Osteocyte (in vitro differentiated cells): ENCODE measurements at regions not wholly inside any gene's neighbourhood (a gene's known extent, or its start where the extent isn't known, plus 50 kb on each side); places are given as distances from the start of the nearest gene placed in this dataset.

Experiments used
- DNase-seq: peaks from one replicate; pipeline ENCODE4 v3.0.0; 2021; ENCODE audit warnings: mixed read lengths; ENCODE audit not compliant: unreplicated experiment; ENCODE audit errors: extremely low spot score
- H3K27ac Mint-ChIP-seq: one replicate; pipeline ENCODE4 v1.8.0; 2021; ENCODE audit warnings: mild to moderate bottlenecking, mixed read lengths; ENCODE audit not compliant: unreplicated experiment
- H3K27me3 Mint-ChIP-seq: one replicate; pipeline ENCODE4 v1.8.0; 2021; ENCODE audit warnings: mixed read lengths; ENCODE audit not compliant: unreplicated experiment
- H3K36me3 Mint-ChIP-seq: one replicate; pipeline ENCODE4 v1.8.0; 2021; ENCODE audit warnings: mixed read lengths; ENCODE audit not compliant: unreplicated experiment
- H3K4me1 Mint-ChIP-seq: one replicate; pipeline ENCODE4 v1.8.0; 2021; ENCODE audit warnings: mixed read lengths; ENCODE audit not compliant: unreplicated experiment
- H3K4me3 Mint-ChIP-seq: one replicate; pipeline ENCODE4 v1.8.0; 2021; ENCODE audit warnings: mild to moderate bottlenecking, moderate library complexity, mixed read lengths; ENCODE audit not compliant: unreplicated experiment
- H3K9me3 Mint-ChIP-seq: one replicate; pipeline ENCODE4 v1.8.0; 2021; ENCODE audit warnings: mixed read lengths; ENCODE audit not compliant: unreplicated experiment
- TF ChIP-seq, protein P1 (sequence below): fragments of 200-600 bp; sonication (generic); IDR thresholded peaks from 2 replicates; pipeline ENCODE4 v1.5.0; 2021; ENCODE audit warnings: antibody characterized with exemption, mild to moderate bottlenecking, moderate library complexity

DNA sequence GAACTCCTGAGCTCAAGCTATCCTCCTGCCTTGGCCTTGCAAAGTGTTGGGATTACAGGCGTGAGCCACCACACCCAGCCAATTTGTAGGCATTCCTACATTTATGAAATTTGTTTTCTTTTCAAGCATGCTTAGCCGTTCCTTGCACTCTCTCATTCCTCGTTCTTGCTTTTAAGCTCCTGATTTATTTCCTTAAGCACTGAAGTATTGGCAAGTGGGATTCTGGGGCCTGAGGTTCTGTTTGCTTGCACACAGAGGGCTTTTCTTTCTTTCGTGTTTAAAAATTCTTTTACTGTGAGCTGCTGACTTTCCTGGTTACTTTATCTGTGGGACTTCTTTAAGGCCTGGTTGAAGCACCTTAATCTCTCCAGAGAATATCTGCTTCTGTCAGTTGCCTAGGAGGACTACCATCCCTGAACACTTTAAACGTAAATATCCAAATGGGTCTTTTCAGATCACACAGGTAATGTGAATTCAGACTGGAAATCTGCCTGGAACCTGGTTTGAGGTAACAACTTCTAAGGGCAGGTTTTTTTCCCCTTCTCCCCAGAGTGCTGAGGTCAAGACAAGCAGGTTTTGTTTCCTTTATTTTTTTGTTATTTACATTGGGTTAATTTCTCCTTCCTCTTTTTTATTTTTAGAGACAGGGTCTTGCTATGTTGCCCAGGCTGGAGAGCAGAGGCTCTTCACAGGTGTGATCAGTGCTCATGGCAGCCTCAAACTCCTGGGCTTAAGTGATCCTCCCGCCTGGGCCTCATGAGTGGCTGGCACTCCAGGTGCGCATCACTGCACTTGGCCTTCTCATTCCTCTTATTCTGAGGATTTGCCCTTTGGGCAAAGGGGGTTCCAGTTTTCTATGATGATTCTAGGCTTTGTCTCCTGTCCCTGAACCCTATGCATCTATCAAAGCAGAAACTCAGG lies 102.9 kb downstream of the PFKFB3 start:
- Mint-ChIP-seq H3K9me3 (no peaks in the 10 kb centered on the region), H3K4me3 (no peak overlapping the region), H3K27me3 (no peaks in the 10 kb centered on the region), H3K36me3 (no peaks in the 10 kb centered on the region), H3K27ac (no peak overlapping the region), H3K4me1 (peaks cover 4% of the 10 kb centered on the region)
- no peak for DNase-seq
- TF ChIP-seq, protein P1, sequence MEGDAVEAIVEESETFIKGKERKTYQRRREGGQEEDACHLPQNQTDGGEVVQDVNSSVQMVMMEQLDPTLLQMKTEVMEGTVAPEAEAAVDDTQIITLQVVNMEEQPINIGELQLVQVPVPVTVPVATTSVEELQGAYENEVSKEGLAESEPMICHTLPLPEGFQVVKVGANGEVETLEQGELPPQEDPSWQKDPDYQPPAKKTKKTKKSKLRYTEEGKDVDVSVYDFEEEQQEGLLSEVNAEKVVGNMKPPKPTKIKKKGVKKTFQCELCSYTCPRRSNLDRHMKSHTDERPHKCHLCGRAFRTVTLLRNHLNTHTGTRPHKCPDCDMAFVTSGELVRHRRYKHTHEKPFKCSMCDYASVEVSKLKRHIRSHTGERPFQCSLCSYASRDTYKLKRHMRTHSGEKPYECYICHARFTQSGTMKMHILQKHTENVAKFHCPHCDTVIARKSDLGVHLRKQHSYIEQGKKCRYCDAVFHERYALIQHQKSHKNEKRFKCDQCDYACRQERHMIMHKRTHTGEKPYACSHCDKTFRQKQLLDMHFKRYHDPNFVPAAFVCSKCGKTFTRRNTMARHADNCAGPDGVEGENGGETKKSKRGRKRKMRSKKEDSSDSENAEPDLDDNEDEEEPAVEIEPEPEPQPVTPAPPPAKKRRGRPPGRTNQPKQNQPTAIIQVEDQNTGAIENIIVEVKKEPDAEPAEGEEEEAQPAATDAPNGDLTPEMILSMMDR: no peak

DNA sequence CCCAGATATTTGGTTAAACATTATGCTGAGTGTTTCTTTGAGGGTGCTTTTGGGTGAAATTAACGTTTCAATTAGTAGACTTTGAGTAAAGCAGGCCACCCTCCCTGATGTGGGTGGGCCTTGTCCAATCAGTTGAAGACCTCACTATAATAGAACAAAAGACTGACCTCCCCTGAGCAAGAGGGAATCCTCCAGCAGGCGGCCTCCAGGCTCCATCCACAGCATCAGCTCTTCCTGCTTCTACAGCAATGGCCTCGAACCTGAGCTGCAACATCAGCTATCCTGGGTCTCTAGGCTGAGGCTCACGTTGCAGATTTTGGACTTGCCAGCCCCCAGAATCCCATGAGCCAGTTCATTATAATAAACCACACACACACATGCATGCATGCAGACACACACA lies 104.2 kb downstream of the PFKFB3 start:
- DNase-seq: no peak
- H3K4me1 Mint-ChIP-seq: no peaks in the 10 kb centered on the region
- TF ChIP-seq, protein P1: no peak
- H3K36me3 Mint-ChIP-seq: no peaks in the 10 kb centered on the region
- no peaks in the 10 kb centered on the region for H3K9me3 Mint-ChIP-seq
- H3K4me3 Mint-ChIP-seq: no peak overlapping the region
- H3K27ac Mint-ChIP-seq: no peak overlapping the region
- H3K27me3 Mint-ChIP-seq: no peaks in the 10 kb centered on the region

DNA sequence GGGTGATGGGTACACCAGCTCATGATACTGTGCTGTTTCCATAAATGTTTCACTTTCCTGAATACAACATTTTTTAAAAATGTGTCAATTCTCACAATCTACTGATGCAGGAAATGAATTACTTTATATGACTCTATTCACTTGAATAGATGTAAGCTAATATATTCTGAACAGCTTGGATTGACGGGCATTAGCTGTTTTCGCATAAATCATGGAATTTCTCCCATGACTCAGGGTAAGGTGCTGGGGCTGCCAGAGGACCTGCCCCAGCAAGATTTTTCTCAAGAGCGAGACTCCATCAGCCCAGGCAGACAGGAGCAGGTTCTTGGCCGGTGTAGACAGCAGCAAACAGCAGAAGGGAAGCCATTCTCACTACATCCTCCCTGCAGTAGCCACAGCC lies 107.1 kb downstream of the PFKFB3 start:
- H3K36me3 Mint-ChIP-seq: no peaks in the 10 kb centered on the region
- H3K9me3 Mint-ChIP-seq: no peaks in the 10 kb centered on the region
- H3K27me3 Mint-ChIP-seq: peaks cover 3% of the 10 kb centered on the region
- TF ChIP-seq, protein P1: no peak
- H3K27ac Mint-ChIP-seq: no peak overlapping the region
- no peak overlapping the region for H3K4me3 Mint-ChIP-seq
- DNase-seq: no peak
- H3K4me1 Mint-ChIP-seq: peaks cover 4% of the 10 kb centered on the region

DNA sequence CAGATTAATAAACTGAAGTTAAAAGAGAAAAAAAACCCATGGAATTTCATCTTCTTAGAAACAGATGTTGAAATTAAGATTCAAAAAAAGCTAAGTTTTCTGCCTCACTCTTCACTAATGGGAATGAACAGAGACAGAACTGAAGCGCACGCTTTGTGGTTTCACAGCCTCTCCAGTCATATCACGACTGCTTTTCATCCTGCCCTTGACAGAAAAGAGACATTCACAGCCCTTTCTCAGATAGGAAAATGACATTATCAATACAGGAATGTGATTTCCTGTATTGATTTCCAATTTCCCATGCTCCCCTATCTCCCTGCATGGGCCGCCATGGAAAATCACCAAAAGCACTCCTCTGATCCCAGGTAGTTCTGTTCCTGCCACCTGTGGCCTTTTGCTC lies 108.2 kb downstream of the PFKFB3 start:
- no peak for DNase-seq
- TF ChIP-seq, protein P1: no peak
- Mint-ChIP-seq H3K4me1 (peaks cover 11% of the 10 kb centered on the region), H3K4me3 (no peak overlapping the region), H3K27me3 (peaks cover 3% of the 10 kb centered on the region), H3K36me3 (no peaks in the 10 kb centered on the region), H3K9me3 (no peaks in the 10 kb centered on the region), H3K27ac (no peak overlapping the region)

DNA sequence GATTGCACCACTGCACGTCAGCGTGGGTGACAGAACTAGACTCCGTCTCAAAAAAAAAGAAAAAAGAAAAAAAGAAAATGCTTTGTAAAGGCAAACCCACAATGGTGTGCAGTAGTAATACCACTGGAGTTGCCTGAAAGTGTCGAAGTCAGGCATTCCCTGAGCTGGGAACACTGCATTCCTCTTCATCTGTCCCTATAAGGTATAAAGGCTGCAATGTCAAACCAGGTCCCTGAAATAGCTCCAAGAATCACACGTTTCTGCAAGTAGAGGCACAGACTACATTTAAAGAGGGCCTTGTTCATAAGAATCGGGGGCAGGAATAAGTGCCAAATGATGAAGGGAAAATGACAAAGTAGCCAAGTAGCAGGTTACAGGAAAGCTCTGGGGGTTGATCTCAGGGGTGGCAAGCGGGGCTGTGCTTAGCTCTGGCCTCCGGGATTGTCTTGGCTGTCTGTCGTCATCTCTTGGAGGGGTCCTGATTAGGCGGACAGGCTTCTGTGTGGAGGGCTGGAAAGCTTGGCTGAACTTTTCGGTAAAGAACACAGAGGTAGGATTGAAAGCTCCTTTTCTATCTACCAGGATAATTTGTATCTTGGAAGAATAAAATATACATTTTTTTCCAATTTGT lies 109.1 kb downstream of the PFKFB3 start:
- H3K9me3 Mint-ChIP-seq: no peaks in the 10 kb centered on the region
- H3K36me3 Mint-ChIP-seq: no peaks in the 10 kb centered on the region
- H3K4me3 Mint-ChIP-seq: no peak overlapping the region
- DNase-seq: no peak
- TF ChIP-seq, protein P1: no peak
- no peak overlapping the region for H3K27ac Mint-ChIP-seq
- peaks cover 11% of the 10 kb centered on the region for H3K4me1 Mint-ChIP-seq
- H3K27me3 Mint-ChIP-seq: peaks cover 3% of the 10 kb centered on the region
